Fibroblast of lung (primary cell): ENCODE measurements at regions not wholly inside any gene's neighbourhood (a gene's known extent, or its start where the extent isn't known, plus 50 kb on each side); places are given as distances from the start of the nearest gene placed in this dataset.

ENCODE experiments used
- DNase-seq, 2 donors: peaks; one replicate each; pipeline versions ENCODE4 v3.0.0 to v3.0.0-alpha.2; 2010; ENCODE audit warnings: low read depth in 2 of 2
- H2AFZ ChIP-seq: 2 replicates; pipeline ENCODE4 v1.5.1; 2012; ENCODE audit warnings: low read length, control low read depth, inconsistent platforms
- H3K27ac ChIP-seq: 2 replicates; pipeline ENCODE4 v1.5.1; 2011; ENCODE audit warnings: low read length, control low read depth; ENCODE audit not compliant: insufficient read depth
- H3K27me3 ChIP-seq: 2 replicates; pipeline ENCODE4 v1.5.1; 2011; ENCODE audit warnings: mild to moderate bottlenecking, low read length; ENCODE audit not compliant: control insufficient read depth, insufficient read depth
- H3K36me3 ChIP-seq: 2 replicates; pipeline ENCODE4 v1.5.1; 2011; ENCODE audit warnings: low read length; ENCODE audit not compliant: control insufficient read depth, insufficient read depth
- H3K4me1 ChIP-seq: 2 replicates; pipeline ENCODE4 v1.5.1; 2011; ENCODE audit warnings: low read length; ENCODE audit not compliant: control insufficient read depth, insufficient read depth; ENCODE audit errors: extremely low read depth
- H3K4me2 ChIP-seq: 2 replicates; pipeline ENCODE4 v1.5.1; 2011; ENCODE audit warnings: low read length, control low read depth; ENCODE audit not compliant: insufficient read depth; ENCODE audit errors: extremely low read depth
- H3K4me3 ChIP-seq, 4 experiments: fragments of 200-600 bp in 1 of 4; sonication (generic) in 1 of 4; replicated peaks in 1 of 4; 2 replicates each; pipeline ENCODE4 v1.5.1; 2011 to 2016; ENCODE audit warnings: low read length in 4 of 4, low read depth in 3 of 4, mild to moderate bottlenecking in 3 of 4, control low read depth in 2 of 4, inconsistent platforms in 1 of 4, mixed read lengths in 1 of 4; ENCODE audit not compliant: insufficient read depth in 1 of 4; ENCODE audit errors: control extremely low read depth in 1 of 4
- H3K79me2 ChIP-seq: 2 replicates; pipeline ENCODE4 v1.5.1; 2012; ENCODE audit warnings: mild to moderate bottlenecking, low read length, inconsistent platforms; ENCODE audit not compliant: control insufficient read depth, insufficient read depth
- H3K9ac ChIP-seq: 2 replicates; pipeline ENCODE4 v1.5.1; 2011; ENCODE audit warnings: mild to moderate bottlenecking, low read length, control low read depth; ENCODE audit not compliant: insufficient read depth
- H3K9me3 ChIP-seq: 2 replicates; pipeline ENCODE4 v1.5.1; 2012; ENCODE audit warnings: low read depth, low read length; ENCODE audit not compliant: control insufficient read depth, insufficient read depth
- H4K20me1 ChIP-seq: 2 replicates; pipeline ENCODE4 v1.5.1; 2011; ENCODE audit warnings: low read length; ENCODE audit not compliant: control insufficient read depth, insufficient read depth; ENCODE audit errors: extremely low read depth
- EZH2 ChIP-seq: IDR thresholded peaks from 2 replicates; pipeline ENCODE4 v1.5.1; 2012; ENCODE audit warnings: low read length, control low read depth, mild to moderate bottlenecking; ENCODE audit errors: missing control alignments
- TF ChIP-seq, protein P1 (sequence below), 2 donors: IDR thresholded peaks in 1 of 2; conservative IDR thresholded peaks in 1 of 2; 1 replicate in 1 of 2; 2 replicates in 1 of 2; pipeline ENCODE4 v1.5.1; 2011 to 2012; ENCODE audit warnings: low read length in 2 of 2, control low read depth in 1 of 2, inconsistent platforms in 1 of 2, low read depth in 1 of 2, mild to moderate bottlenecking in 1 of 2

- no peak overlapping the region for H2AFZ ChIP-seq
- no peaks in the 10 kb centered on the region for H3K36me3 ChIP-seq
- no peaks in the 10 kb centered on the region for H3K9me3 ChIP-seq
- H3K9ac ChIP-seq = no peak overlapping the region
- TF ChIP-seq, protein P1, sequence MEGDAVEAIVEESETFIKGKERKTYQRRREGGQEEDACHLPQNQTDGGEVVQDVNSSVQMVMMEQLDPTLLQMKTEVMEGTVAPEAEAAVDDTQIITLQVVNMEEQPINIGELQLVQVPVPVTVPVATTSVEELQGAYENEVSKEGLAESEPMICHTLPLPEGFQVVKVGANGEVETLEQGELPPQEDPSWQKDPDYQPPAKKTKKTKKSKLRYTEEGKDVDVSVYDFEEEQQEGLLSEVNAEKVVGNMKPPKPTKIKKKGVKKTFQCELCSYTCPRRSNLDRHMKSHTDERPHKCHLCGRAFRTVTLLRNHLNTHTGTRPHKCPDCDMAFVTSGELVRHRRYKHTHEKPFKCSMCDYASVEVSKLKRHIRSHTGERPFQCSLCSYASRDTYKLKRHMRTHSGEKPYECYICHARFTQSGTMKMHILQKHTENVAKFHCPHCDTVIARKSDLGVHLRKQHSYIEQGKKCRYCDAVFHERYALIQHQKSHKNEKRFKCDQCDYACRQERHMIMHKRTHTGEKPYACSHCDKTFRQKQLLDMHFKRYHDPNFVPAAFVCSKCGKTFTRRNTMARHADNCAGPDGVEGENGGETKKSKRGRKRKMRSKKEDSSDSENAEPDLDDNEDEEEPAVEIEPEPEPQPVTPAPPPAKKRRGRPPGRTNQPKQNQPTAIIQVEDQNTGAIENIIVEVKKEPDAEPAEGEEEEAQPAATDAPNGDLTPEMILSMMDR (conservative IDR thresholded peaks at IDR 0.05 in 1 of 2, IDR thresholded peaks at IDR 0.05 in 1 of 2; ENCODE audit: low read depth in 1 of 2, low read length in 2 of 2) = no peak
- no peak for TF ChIP-seq EZH2
- no peak for DNase-seq
- H3K4me3 ChIP-seq = no peak overlapping the region
- H3K27me3 ChIP-seq = no peaks in the 10 kb centered on the region
- H3K4me1 ChIP-seq = no peaks in the 10 kb centered on the region
- H3K79me2 ChIP-seq = no peaks in the 10 kb centered on the region
- no peak overlapping the region for H3K27ac ChIP-seq
- H4K20me1 ChIP-seq = no peaks in the 10 kb centered on the region
- H3K4me2 ChIP-seq = no peak overlapping the region
These were observed 1113.6 kb upstream of the SEL1L start for GRCh38 chr14:82647088-82647810.

DNA sequence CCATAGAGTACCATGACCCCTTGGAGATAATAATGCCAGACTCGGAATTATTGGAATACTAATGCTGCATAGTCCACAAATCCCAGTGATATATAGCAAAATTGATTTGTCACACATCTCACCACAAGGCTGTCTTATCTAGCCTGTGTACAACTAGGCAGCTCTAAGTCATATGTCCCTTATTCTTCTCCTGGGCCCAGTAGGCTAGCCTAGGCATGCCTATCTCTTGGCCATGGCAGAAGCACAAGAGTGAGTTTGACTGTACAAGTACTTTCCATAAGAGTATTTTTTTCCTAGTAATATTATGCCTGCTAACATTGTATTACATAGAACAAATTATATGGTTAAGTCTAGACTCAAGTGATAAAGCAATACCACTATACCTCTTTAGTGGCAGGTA lies 1122.1 kb upstream of the SEL1L start:
- no peak overlapping the region for H3K4me3 ChIP-seq

GRCh38 chr14:82657186-82657675 lies 1123.6 kb upstream of the SEL1L start:
- Histone ChIP-seq H4K20me1 (no peaks in the 10 kb centered on the region), H3K4me2 (no peak overlapping the region), H3K27ac (no peak overlapping the region), H3K4me1 (no peaks in the 10 kb centered on the region), H3K36me3 (no peaks in the 10 kb centered on the region), H2AFZ (no peak overlapping the region), H3K9me3 (no peaks in the 10 kb centered on the region), H3K27me3 (no peaks in the 10 kb centered on the region), H3K9ac (no peak overlapping the region), H3K79me2 (no peaks in the 10 kb centered on the region), H3K4me3 (no peak overlapping the region)
- TF ChIP-seq, protein P1 (conservative IDR thresholded peaks at IDR 0.05 in 1 of 2, IDR thresholded peaks at IDR 0.05 in 1 of 2; ENCODE audit: low read depth in 1 of 2, low read length in 2 of 2) = no peak
- TF ChIP-seq EZH2 = no peak
- DNase-seq = no peak

More for the DNA sequence above, 1122.1 kb upstream of the SEL1L start:
- Histone ChIP-seq H3K27me3 (no peaks in the 10 kb centered on the region), H3K4me1 (no peaks in the 10 kb centered on the region), H2AFZ (no peak overlapping the region), H3K79me2 (no peaks in the 10 kb centered on the region), H3K9me3 (no peaks in the 10 kb centered on the region), H3K4me2 (no peak overlapping the region), H3K27ac (no peak overlapping the region), H4K20me1 (no peaks in the 10 kb centered on the region), H3K36me3 (no peaks in the 10 kb centered on the region), H3K9ac (no peak overlapping the region)
- DNase-seq = no peak
- no peak for TF ChIP-seq EZH2
- TF ChIP-seq, protein P1 (conservative IDR thresholded peaks at IDR 0.05 in 1 of 2, IDR thresholded peaks at IDR 0.05 in 1 of 2; ENCODE audit: low read depth in 1 of 2, low read length in 2 of 2) = no peak
